H9 (cell line): ENCODE measurements at regions not wholly inside any gene's neighbourhood (a gene's known extent, or its start where the extent isn't known, plus 50 kb on each side); places are given as distances from the start of the nearest gene placed in this dataset.

Source experiments
- DNase-seq: peaks from one replicate; pipeline ENCODE4 v3.0.0-alpha.2; 2017
- H2AFZ ChIP-seq: one replicate; pipeline ENCODE4 v1.6.1; 2013; ENCODE audit warnings: mild to moderate bottlenecking, low read length, control low read depth, moderate library complexity
- H2AK5ac ChIP-seq: 2 replicates; pipeline ENCODE4 v1.6.1; 2013; ENCODE audit warnings: low read length, control low read depth, mixed read lengths; ENCODE audit not compliant: insufficient read length
- H2BK120ac ChIP-seq: one replicate; pipeline ENCODE4 v1.6.1; 2013; ENCODE audit warnings: low read depth, mild to moderate bottlenecking, low read length, control low read depth, inconsistent platforms; ENCODE audit not compliant: poor library complexity, severe bottlenecking
- H2BK12ac ChIP-seq: 2 replicates; pipeline ENCODE4 v1.6.1; 2013; ENCODE audit warnings: low read length, control low read depth, mixed read lengths, low read depth; ENCODE audit not compliant: insufficient read length
- H2BK15ac ChIP-seq: 2 replicates; pipeline ENCODE4 v1.6.1; 2013; ENCODE audit warnings: low read depth, low read length, control low read depth
- H2BK20ac ChIP-seq: one replicate; pipeline ENCODE4 v1.6.1; 2013; ENCODE audit warnings: low read depth, mild to moderate bottlenecking, low read length, control low read depth, inconsistent platforms; ENCODE audit not compliant: poor library complexity, severe bottlenecking
- H2BK5ac ChIP-seq: 2 replicates; pipeline ENCODE4 v1.6.1; 2013; ENCODE audit warnings: low read length, control low read depth, mixed read lengths; ENCODE audit not compliant: insufficient read length
- H3K14ac ChIP-seq: 2 replicates; pipeline ENCODE4 v1.6.1; 2013; ENCODE audit warnings: low read length, control low read depth; ENCODE audit not compliant: insufficient read depth
- H3K18ac ChIP-seq: 2 replicates; pipeline ENCODE4 v1.6.1; 2013; ENCODE audit warnings: low read depth, mild to moderate bottlenecking, mixed read lengths, low read length, control low read depth; ENCODE audit not compliant: insufficient read length
- H3K23ac ChIP-seq: 2 replicates; pipeline ENCODE4 v1.6.1; 2013; ENCODE audit warnings: low read length, control low read depth, mixed read lengths, low read depth; ENCODE audit not compliant: insufficient read length
- H3K23me2 ChIP-seq: 2 replicates; pipeline ENCODE4 v1.6.1; 2013; ENCODE audit warnings: low read depth, mild to moderate bottlenecking, mixed read lengths, low read length, control low read depth; ENCODE audit not compliant: insufficient read length, poor library complexity, severe bottlenecking
- H3K27ac ChIP-seq: 2 replicates; pipeline ENCODE4 v1.5.1; 2013; ENCODE audit warnings: low read length, control low read depth, mixed read lengths, low read depth; ENCODE audit not compliant: insufficient read length
- H3K27me3 ChIP-seq: 2 replicates; pipeline ENCODE4 v1.6.1; 2013; ENCODE audit warnings: low read length, control low read depth, inconsistent platforms; ENCODE audit not compliant: insufficient read depth
- H3K4ac ChIP-seq: 2 replicates; pipeline ENCODE4 v1.6.1; 2013; ENCODE audit warnings: low read depth, mild to moderate bottlenecking, control low read depth, inconsistent platforms, low read length, moderate library complexity
- H3K4me1 ChIP-seq: 2 replicates; pipeline ENCODE4 v1.6.1; 2013; ENCODE audit warnings: low read length, control low read depth, inconsistent platforms; ENCODE audit not compliant: insufficient read depth
- H3K4me2 ChIP-seq: 2 replicates; pipeline ENCODE4 v1.6.1; 2013; ENCODE audit warnings: low read length, control low read depth, mixed read lengths; ENCODE audit not compliant: insufficient read length, insufficient read depth
- H3K56ac ChIP-seq: 2 replicates; pipeline ENCODE4 v1.6.1; 2013; ENCODE audit warnings: low read depth, mild to moderate bottlenecking, mixed read lengths, low read length, control low read depth; ENCODE audit not compliant: insufficient read length
- H3K79me1 ChIP-seq: 2 replicates; pipeline ENCODE4 v1.6.1; 2013; ENCODE audit warnings: low read depth, mild to moderate bottlenecking, moderate library complexity, low read length, control low read depth, inconsistent platforms; ENCODE audit not compliant: insufficient read depth, poor library complexity, severe bottlenecking
- H3K79me2 ChIP-seq: 2 replicates; pipeline ENCODE4 v1.6.1; 2013; ENCODE audit warnings: low read length, control low read depth, inconsistent platforms; ENCODE audit not compliant: insufficient read depth
- H3K9ac ChIP-seq: 2 replicates; pipeline ENCODE4 v1.6.1; 2013; ENCODE audit warnings: low read length, control low read depth, mixed read lengths; ENCODE audit not compliant: insufficient read length; ENCODE audit errors: extremely low read depth
- H3K9me3 ChIP-seq: one replicate; pipeline ENCODE4 v1.6.1; 2013; ENCODE audit warnings: low read depth, low read length, inconsistent platforms; ENCODE audit not compliant: control insufficient read depth
- H3T11ph ChIP-seq: one replicate; pipeline ENCODE4 v1.6.1; 2013; ENCODE audit warnings: mild to moderate bottlenecking, low read length, control low read depth, inconsistent platforms
- H4K20me1 ChIP-seq: one replicate; pipeline ENCODE4 v1.6.1; 2013; ENCODE audit not compliant: control insufficient read depth, insufficient read length, insufficient read depth
- H4K5ac ChIP-seq: 2 replicates; pipeline ENCODE4 v1.6.1; 2013; ENCODE audit warnings: low read depth, mild to moderate bottlenecking, mixed read lengths, low read length, control low read depth; ENCODE audit not compliant: insufficient read length
- H4K8ac ChIP-seq: replicated peaks from 2 replicates; pipeline ENCODE4 v1.6.1; 2013; ENCODE audit warnings: low read length, control low read depth, mixed read lengths, low read depth; ENCODE audit not compliant: insufficient read length
- H4K91ac ChIP-seq: 2 replicates; pipeline ENCODE4 v1.6.1; 2013; ENCODE audit warnings: low read depth, mild to moderate bottlenecking, moderate library complexity, mixed read lengths, low read length, control low read depth; ENCODE audit not compliant: insufficient read length
- H3K27ac Mint-ChIP-seq, 3 experiments: 2 replicates in 2 of 3; 3 replicates in 1 of 3; pipeline ENCODE4 v1.8.0; 2020 to 2021; ENCODE audit warnings: mixed read lengths in 3 of 3, mild to moderate bottlenecking in 1 of 3, moderate library complexity in 1 of 3
- H3K27me3 Mint-ChIP-seq: 2 replicates; pipeline ENCODE4 v1.8.0; 2021; ENCODE audit warnings: low read depth, mild to moderate bottlenecking, moderate library complexity, mixed read lengths
- H3K36me3 Mint-ChIP-seq, 3 experiments: 2 replicates in 2 of 3; 3 replicates in 1 of 3; pipeline ENCODE4 v1.8.0; 2020 to 2021; ENCODE audit warnings: low read depth in 3 of 3, mixed read lengths in 3 of 3; ENCODE audit not compliant: insufficient read depth in 1 of 3
- H3K4me1 Mint-ChIP-seq, 2 experiments: 2 replicates each; pipeline ENCODE4 v1.8.0; 2020; ENCODE audit warnings: mixed read lengths in 2 of 2
- H3K4me3 Mint-ChIP-seq, 2 experiments: 2 replicates in 1 of 2; 3 replicates in 1 of 2; pipeline ENCODE4 v1.8.0; 2020 to 2021; ENCODE audit warnings: mild to moderate bottlenecking in 2 of 2, mixed read lengths in 2 of 2, moderate library complexity in 1 of 2
- H3K9me3 Mint-ChIP-seq, 2 experiments: 2 replicates in 1 of 2; 3 replicates in 1 of 2; pipeline ENCODE4 v1.8.0; 2020; ENCODE audit warnings: mild to moderate bottlenecking in 2 of 2, mixed read lengths in 2 of 2, moderate library complexity in 1 of 2
- CTCF ChIP-seq: fragments of 200-600 bp; sonication (generic); conservative IDR thresholded peaks from 3 replicates; pipeline ENCODE4 v1.8.0; 2021; ENCODE audit warnings: antibody characterized with exemption, mild to moderate bottlenecking

DNA sequence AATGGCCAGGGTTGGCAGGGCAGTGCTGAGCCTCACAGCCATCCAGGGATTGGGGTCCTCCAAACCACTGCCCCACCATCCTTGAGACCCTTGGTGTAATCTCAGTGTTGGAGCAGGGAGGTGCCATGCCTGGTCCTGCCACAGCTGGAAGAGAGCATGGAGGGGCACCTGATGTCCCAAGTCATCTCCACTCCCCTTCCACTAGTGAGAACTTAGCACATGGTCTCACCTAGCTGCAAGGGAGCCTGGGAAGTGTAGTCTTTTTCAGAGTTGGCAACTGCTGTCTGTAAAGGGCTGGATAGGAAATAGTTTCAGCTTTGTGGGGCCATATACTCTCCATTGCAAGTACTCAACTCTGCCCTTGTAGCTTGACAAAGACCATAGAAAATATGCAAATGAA is 238.7 kb downstream of the RPS24 start:
- Histone ChIP-seq H3K4me2 (no peak overlapping the region), H3K79me1 (no peaks in the 10 kb centered on the region), H3K9ac (no peak overlapping the region), H3K56ac (no peak overlapping the region), H2BK120ac (no peak overlapping the region), H2AK5ac (no peak overlapping the region), H4K91ac (no peak overlapping the region), H4K20me1 (no peaks in the 10 kb centered on the region), H4K5ac (no peak overlapping the region), H2BK15ac (no peak overlapping the region), H2AFZ (no peak overlapping the region), H3T11ph (no peak overlapping the region), H2BK5ac (no peak overlapping the region), H3K14ac (no peak overlapping the region), H3K79me2 (no peaks in the 10 kb centered on the region), H3K23me2 (no peaks in the 10 kb centered on the region), H2BK20ac (no peak overlapping the region), H3K4me1 (no peaks in the 10 kb centered on the region), H3K4ac (no peak overlapping the region), H3K9me3 (no peaks in the 10 kb centered on the region), H3K18ac (no peak overlapping the region), H2BK12ac (no peak overlapping the region), H4K8ac (no peak overlapping the region), H3K27ac (no peak overlapping the region), H3K23ac (no peak overlapping the region), H3K27me3 (no peaks in the 10 kb centered on the region)
- peaks cover 6 to 9% of the 10 kb centered on the region in 2 experiments for H3K4me1 Mint-ChIP-seq
- no peak for DNase-seq
- no peak overlapping the region for H3K27ac Mint-ChIP-seq
- H3K36me3 Mint-ChIP-seq = peaks cover 0 to 4% (median 0%) of the 10 kb centered on the region in 3 experiments; a peak in 1 of 7 replicates
- peaks cover 5 to 7% of the 10 kb centered on the region in 2 experiments; a peak in 3 of 5 replicates for H3K9me3 Mint-ChIP-seq
- peaks cover 4% of the 10 kb centered on the region for H3K27me3 Mint-ChIP-seq
- no peak overlapping the region for H3K4me3 Mint-ChIP-seq
- no peak for TF ChIP-seq CTCF
